Testis (tissue), 2 donors: ENCODE measurements at regions not wholly inside any gene's neighbourhood (a gene's known extent, or its start where the extent isn't known, plus 50 kb on each side); places are given as distances from the start of the nearest gene placed in this dataset.

Experiments used
- POLR2A ChIP-seq: fragments of 450-650 bp; IDR thresholded peaks from one replicate; pipeline ENCODE4 v1.6.1; 2017; ENCODE audit warnings: antibody characterized with exemption, mild to moderate bottlenecking, moderate library complexity
- TF ChIP-seq, protein P1 (sequence below), 3 experiments: fragments of 450-650 bp in 2 of 3; fragments of 200-600 bp in 1 of 3; sonication (generic) in 1 of 3; IDR thresholded peaks; one replicate each; pipeline ENCODE4 v1.5.1; 2016 to 2019; ENCODE audit warnings: antibody characterized with exemption in 3 of 3, mild to moderate bottlenecking in 2 of 3, moderate library complexity in 1 of 3

DNA sequence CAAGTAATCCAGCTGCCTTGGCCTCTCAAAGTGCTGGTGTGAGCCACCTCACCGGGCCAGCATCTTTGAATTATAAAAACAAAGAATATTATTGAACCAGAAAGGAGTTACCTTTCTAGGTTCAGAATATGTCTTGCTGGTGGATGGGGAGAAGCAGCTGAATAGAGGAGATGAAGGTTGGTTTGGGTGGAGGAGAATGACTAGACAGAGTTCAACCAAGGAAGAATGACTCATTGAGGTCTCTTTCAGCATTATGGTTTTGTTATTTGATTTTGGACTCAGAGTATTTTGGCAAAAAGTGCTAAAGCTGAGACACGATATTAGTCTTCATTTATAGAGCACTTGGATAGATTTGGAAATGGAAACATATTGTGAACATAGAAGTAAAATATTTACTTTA is 75.2 kb upstream of the MPDZ start:
- TF ChIP-seq, protein P1, sequence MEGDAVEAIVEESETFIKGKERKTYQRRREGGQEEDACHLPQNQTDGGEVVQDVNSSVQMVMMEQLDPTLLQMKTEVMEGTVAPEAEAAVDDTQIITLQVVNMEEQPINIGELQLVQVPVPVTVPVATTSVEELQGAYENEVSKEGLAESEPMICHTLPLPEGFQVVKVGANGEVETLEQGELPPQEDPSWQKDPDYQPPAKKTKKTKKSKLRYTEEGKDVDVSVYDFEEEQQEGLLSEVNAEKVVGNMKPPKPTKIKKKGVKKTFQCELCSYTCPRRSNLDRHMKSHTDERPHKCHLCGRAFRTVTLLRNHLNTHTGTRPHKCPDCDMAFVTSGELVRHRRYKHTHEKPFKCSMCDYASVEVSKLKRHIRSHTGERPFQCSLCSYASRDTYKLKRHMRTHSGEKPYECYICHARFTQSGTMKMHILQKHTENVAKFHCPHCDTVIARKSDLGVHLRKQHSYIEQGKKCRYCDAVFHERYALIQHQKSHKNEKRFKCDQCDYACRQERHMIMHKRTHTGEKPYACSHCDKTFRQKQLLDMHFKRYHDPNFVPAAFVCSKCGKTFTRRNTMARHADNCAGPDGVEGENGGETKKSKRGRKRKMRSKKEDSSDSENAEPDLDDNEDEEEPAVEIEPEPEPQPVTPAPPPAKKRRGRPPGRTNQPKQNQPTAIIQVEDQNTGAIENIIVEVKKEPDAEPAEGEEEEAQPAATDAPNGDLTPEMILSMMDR (IDR thresholded peaks at IDR 0.05), result no peak
- no peak for TF ChIP-seq POLR2A
